Inferior parietal cortex (tissue), 1 donor: ENCODE measurements at regions not wholly inside any gene's neighbourhood (a gene's known extent, or its start where the extent isn't known, plus 50 kb on each side); places are given as distances from the start of the nearest gene placed in this dataset.
"Not testable (repeated sequence)": the region's sequence is repeated elsewhere in the genome, so short reads cannot be mapped to it uniquely, and the experiment has no call there.

Source experiments
- DNase-seq: peaks from one replicate; pipeline ENCODE4 v3.0.0-alpha.2; 2016; ENCODE audit errors: extremely low spot score

DNA sequence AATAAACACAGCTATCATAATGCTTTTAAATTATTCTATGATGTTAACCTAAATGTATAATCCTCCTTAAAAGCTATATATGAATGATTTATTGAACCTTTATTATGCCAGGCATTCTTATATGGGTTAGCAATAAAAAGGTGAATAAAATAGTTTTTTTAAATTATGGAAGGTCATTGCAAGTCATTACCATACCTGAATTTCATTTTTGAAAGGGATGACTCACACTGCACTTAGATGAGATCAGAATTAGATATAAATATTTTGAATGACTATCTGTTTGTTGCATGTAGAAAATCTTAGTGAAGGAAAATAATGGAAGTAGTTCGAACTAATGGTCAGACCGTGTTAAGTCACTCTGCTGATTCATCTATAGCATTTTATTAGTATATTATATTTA is 822.3 kb downstream of the LUZP2 start:
- DNase-seq: no peak

GRCh38 chr11:25327656-25328055 is 830.8 kb downstream of the LUZP2 start:
- DNase-seq: no peak

GRCh38 chr11:25339281-25339680 is 842.4 kb downstream of the LUZP2 start:
- peak; percentile 18 for DNase-seq

DNA sequence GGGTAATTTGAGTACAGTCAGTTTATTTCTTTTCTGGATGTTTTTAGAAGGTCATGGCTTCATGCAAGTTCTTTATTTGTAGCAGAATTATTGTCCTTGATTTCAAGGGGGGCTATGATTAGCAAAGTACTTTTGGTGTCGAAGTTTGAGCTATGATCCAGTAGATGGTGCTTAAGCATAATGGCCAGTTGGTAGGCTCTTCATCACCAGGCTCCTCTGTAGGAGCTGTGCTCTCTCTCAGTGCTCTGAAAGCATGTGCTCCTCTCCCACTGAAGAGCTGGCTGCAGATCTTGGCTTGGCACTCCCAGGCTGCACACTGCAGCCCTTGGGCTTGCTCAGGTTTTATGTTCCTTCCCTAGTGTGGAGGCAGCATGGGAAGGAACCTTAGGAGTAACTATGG is 852.7 kb downstream of the LUZP2 start:
- DNase-seq: no peak

- DNase-seq: no peak
Observed at GRCh38 chr11:25350899-25351803, 854.3 kb downstream of the LUZP2 start.

DNA sequence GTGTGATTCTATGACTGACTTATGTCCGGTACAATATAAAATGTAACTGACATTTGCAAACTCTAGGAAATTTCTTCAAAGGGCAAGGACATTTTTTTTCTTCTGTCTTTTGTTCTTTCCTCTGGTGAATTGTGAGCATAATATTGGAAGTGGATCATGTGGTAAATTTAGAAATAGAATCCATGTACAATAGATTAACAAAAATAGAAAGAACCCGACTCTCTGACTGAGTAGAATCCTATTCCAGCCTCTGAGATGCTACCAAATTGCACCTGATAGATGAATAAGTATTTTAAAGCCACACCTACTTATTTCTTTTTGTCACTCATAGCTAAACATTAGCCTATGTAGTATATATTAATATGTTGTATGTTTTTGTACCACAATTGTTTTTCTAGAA is 860.3 kb downstream of the LUZP2 start:
- no peak for DNase-seq

DNA sequence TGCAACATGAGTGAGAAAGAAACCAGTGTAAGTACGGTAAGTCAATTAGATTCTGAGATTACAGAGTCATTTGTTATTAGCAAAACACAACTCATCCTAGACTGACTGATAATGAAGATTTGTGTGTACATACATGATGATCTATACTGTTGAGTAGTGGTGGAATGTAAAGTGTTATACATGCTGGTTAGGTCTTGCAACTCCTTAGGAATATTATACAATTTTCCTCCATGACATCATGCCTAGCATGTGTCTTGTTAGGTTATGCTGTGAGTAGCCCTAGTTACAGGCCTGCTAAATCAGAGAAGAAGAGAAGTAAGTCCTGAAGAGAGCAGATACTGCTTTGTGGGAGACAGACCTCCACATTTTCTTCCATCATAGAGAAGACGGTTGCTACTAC is 880.6 kb downstream of the LUZP2 start:
- no peak for DNase-seq

GRCh38 chr11:25396847-25397246 is 900.0 kb downstream of the LUZP2 start:
- DNase-seq: no peak

DNA sequence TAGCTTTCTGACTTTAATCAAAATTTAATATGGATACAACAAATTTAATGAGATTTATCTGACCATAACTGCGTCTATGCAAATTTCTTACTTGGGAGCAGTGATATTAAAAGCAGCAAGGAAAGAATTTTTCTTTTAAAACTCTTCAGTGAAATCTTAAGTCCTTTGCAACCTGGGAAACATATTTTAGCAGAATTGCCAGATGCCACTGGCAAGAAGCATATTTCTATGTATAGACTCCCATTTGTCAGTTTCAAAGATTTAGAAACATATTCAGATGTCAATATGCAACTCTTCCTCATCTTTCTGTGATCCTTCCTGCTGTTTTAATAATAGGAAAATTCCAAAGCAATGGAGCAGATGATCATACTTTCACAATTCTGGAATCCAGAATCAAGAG is 911.3 kb downstream of the LUZP2 start:
- DNase-seq: no peak

- DNase-seq: no peak
Observed at GRCh38 chr11:25415793-25416192, 916.1 kb upstream of the ANO3 start.

GRCh38 chr11:25423436-25424199 is 908.3 kb upstream of the ANO3 start:
- DNase-seq: no peak

DNA sequence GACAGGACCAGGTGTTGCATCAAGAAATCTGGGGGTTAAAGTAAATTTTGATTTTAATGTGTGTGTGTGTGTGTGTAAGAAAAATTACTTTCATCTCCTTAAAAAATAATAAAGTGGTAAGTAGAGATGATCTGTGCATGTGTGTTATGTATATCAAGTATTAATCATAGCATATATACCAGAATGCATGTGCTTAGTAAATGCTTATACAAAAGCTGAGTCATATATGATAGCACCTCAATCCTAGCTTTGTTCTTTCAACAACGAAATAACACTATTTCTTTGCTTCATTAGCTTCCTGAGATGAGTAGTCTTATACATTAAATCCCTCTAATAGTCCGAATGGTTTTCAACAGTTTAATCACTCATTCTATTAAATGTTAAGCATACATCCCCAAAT is 899.6 kb upstream of the ANO3 start:
- no peak for DNase-seq

- no peak for DNase-seq
Observed at GRCh38 chr11:25435197-25435596, 896.7 kb upstream of the ANO3 start.

DNA sequence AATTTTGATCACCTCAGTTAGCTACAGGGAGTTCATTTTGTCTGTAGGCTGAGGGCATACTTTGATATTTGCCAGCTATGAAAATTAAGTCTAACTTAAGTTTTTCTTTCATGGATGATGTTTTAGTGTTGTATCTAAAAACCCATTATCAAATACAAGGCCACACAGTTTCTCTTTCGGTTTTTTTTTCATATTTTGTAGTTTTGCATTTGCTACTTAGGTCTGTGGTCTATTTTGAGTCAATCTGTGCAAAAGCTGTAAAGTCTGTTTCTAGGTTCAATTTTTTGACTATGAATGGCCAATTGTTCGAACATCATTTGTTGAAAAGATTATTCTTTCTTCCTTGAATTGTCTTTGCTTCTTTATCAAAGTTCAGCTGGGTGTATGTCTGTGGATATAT is 895.6 kb upstream of the ANO3 start:
- no peak for DNase-seq

- DNase-seq: no peak
Observed at GRCh38 chr11:25441421-25441820, 890.5 kb upstream of the ANO3 start.

DNA sequence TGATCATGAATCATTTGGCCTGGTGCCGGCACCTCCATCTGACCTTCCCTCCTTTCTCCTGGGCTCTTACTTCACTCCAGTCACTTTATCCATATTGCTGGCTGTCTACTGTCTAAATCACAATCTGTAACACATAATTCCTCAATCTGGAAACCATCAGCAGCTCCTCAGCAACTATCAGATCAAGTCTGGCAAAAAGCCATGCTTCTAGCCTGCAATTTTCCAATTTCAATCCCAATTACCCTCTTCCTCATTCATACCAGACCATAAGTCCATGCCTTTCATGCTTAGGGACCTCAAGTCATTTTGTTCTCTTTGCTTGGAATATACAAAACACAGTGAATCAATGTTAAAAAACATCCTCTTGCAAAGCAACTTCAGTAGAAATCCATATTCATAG is 882.8 kb upstream of the ANO3 start:
- DNase-seq: no peak

DNA sequence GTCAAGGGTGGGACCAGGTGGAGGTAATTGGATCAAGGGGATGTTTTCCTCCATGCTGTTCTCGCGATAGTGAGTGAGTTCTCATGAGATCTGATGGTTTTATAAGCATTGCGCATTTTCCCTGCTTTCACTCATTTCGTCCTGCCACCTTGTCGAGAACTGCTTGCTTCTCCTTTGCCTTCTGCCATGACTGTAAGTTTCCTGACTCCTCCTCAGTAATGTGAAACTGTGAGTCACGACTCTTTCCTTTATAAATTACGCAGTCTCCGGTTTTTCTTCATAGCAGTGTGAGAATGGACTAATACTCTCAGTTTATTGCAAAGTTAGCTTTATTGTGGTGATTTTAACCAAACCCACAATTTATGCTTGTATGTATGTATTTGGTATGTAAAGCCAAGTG is 878.5 kb upstream of the ANO3 start:
- DNase-seq: no peak

GRCh38 chr11:25456211-25456610 is 875.7 kb upstream of the ANO3 start:
- DNase-seq: no peak

GRCh38 chr11:25483915-25484635 is 847.9 kb upstream of the ANO3 start:
- no peak for DNase-seq

- no peak for DNase-seq
Observed at GRCh38 chr11:25485315-25485714, 846.6 kb upstream of the ANO3 start.

- DNase-seq: not testable (repeated sequence)
Observed at GRCh38 chr11:25486338-25486737, 845.6 kb upstream of the ANO3 start.

DNA sequence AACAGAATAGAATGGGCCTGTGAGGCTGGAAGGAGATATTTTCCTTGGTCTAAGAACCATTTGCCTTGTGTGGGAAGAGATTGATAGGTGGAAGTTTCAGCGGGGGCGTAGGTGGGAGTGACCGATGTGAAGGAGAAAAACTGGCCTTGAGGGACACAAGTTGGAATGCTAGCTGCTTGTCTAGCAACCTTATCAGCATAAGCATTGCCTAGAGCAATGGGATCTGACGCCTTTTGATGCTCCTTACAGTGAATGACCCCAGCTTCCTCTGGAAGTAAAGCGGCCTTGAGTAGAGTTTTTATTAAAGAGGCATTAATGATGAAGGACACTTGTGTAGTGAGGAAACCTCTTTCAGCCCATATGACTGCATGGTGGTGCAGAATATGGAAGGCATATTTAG is 843.8 kb upstream of the ANO3 start:
- DNase-seq: not testable (repeated sequence)
